ENCODE measurements at regions not wholly inside any gene's neighbourhood (a gene's known extent, or its start where the extent isn't known, plus 50 kb on each side); places are given as distances from the start of the nearest gene placed in this dataset.
"Not testable (repeated sequence)": the region's sequence is repeated elsewhere in the genome, so short reads cannot be mapped to it uniquely, and the experiment has no call there.

DNA sequence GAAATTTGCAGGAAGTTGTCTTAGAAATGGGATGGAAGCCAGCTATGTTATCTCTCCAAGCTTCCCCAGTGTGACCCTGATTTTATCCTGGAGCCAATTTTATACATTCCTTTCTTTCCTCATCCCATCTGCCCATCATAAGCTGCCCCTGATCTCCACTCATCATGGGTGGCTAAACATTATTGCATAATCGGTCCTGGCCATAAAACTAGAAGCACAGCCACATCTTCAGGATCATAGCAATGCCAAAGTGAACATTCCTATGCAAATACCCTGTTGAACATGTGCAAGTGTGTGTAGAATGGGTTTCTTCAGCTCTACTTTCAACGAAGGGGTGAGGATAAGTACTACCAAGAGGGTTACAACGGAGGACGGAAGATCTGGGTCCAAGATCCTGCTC, 50.6 kb upstream of the COG2 start:
- no peak for DNase-seq

DNA sequence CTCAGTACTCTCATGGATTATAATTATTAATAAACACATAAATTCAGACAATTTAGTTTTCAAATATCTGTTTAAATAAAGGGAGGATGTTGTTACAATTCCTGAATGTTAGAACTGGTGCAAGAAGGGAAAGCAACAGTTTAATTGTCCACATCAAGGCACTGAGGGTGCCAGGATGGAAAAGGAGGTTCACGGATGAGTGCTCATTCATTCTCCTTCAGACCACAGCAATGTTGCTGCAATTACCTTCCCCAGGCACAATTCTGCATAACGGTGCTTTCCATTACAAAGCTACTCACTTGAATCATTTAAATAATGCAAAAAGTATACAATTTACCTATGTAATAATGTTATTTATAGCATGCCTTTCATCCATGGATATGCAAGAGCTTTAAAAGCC, 52.3 kb upstream of the COG2 start:
- DNase-seq = no peak

DNA sequence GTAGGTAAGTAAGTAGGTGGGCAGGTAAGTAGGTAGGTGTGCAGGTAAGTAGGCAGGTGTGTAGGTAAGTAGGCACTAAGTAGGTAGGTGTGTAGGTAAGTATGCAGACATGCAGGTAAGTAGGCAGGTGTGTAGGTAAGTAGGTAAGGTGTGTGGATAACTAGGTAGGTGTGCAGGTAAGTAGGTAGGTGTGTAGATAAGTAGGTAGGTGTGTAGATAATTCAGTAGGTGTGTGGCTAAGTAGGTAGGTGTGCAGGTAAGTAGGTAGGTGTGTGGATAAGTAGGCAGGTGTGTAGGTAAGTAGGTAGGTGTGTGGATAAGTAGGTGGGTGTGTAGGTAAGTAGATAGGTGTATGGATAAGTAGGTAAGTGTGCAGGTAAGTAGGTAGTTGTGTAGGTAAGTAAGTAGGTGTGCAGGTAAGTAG, 53.9 kb upstream of the COG2 start:
- no peak for DNase-seq

DNA sequence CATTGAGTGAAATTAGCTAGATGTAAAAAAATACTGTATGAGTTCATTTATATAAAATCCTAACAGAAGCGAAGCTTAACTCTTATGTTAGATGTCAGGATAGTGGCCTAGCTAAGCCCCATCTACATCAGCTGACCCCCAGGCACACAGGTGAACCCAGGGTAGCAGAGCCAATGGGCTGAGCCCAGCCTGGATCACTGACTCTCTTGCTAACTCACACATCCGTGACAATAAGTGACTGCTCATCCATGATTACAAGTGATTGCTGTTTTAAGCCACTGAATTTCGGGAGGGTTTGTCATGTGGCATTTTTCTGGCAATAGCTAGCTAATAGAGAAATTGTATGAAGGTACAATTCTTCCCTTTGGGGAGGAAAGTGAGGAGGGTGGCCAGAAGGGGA, 55.2 kb upstream of the COG2 start:
- DNase-seq = no peak

DNA sequence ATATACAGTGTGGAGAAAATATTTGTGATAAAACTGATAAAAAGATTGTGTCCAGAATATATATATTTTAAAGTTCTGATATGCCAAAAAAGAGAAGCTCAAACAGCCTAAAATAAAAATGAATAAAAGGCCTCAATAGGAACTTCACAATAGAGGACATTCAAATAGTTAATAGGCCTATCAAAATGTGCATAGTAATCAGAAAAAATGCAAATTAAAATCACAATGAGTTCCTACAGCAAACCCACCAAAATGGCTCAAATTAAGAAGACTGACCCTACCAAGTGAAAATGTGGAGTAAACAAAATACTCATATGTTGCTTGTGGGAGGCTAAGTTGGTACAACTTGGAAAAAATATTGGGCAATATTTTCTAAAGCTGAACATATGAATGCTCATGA, 57.6 kb upstream of the COG2 start:
- no peak for DNase-seq

DNA sequence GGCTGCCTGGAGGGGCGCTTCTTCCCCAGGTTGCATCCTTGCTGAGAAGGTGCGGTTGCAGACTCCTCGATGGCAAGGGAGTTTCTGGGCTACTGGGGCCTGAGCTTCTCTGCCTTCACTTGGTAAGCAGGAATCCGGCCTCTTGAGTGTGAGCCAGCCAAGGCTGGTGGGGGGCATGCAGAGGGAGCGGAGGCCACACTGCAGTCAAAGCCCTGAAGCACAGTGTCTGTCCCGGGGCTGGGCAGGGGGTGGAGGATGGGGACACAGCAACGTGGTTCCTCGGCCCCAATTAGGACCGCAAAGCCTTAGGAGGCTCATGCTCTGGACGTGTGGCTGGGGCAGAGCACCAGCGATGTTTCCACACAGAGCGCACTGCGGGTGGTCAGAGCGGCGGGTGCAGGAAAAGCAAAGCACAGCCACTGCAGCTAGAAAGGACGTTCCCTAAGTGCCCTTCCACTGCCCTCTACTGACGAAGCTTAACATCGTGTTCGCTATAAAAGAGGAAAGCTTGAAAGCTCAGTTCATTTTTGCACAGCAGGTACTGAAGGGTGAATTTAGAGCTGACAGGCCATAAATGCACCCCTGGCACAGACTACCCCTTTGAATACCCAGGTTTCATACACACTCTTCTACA, 60.7 kb upstream of the COG2 start:
- DNase-seq = no peak

DNA sequence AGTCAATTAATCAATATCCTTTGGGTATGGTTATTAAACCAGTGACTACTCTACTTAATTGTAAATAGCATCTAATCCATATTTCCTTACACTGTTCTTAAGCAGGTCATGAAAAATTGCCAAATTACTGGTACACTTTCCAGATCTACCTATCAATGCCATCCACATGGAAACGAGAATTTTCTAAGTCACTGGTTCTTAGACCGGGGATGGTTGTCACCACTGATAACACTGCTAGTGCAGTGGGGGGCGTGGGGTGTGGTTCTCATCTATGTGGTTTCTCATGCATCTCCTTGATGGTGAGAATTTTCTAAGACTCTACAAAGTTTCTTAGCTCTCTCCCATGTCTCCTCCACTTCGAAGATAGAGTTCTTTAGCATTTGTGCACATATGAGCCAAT, 63.7 kb upstream of the COG2 start:
- no peak for DNase-seq

DNA sequence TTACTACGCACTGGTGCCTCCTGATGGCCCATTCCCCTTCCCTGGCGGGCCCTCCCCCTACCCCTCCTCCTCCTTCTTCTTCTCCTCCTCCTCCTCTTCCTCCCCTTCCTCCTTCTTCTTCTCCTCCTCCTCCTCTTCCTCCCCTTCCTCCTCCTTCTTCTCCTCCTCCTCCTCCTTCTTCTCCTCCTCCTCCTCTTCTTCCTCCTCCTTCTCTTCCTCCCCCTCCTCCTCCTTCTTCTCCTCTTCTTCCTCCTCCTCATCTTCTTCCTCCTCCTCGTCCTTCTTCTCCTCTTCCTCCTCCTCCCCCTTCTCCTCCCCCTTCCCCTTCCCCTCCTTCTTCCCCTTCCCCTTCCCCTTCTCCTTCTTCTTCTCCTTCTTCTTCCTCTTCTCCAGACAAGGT, 64.7 kb upstream of the COG2 start:
- no peak for DNase-seq

DNA sequence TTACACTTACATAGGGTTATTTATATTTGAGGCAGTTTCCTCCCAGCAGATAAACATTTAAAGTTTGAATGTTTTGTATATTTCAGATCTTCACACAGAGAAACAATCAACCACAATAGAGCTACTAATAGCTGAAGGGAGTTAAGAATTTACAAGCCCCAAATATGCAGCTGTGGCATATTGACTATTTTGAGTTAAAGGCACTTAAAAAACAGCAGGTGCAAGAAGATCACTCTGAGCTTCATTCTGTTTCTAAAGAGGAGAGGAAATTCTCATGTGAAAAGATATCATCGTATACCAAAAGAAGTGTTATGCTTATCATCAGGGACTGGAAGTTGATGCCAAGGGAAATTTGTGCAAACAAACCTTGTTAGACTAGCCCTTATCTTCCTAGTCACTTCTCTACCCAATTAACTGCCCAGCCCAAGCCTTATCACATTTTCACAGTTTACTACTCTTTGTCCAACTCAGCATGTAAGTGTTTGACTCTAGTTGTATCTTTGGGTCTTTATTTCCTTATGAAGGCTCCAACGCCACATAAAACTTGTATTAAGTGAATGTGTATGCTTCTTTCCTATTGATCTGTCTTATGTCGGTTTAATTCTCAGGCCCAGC, 66.3 kb upstream of the COG2 start:
- no peak for DNase-seq

DNA sequence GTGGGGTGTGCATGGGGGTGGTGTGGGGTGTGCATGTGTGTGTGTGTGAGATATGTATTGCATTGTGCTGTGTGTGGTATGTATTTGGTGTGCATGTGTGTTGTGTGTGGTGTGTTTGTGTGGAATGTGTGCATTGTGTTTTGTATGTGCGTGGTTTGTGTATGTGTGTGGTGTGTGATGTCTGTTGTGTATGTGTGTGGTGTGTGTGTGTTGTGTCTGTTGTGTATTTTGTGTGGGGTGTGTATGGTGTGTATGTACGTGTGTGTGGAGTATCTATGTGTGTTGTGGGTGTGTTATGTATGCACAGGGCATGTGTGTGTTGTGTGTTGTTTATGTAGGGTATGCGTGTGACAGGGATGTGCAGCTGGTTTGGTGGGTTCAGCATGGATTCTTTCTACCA, 67.8 kb upstream of the COG2 start:
- DNase-seq = no peak

DNA sequence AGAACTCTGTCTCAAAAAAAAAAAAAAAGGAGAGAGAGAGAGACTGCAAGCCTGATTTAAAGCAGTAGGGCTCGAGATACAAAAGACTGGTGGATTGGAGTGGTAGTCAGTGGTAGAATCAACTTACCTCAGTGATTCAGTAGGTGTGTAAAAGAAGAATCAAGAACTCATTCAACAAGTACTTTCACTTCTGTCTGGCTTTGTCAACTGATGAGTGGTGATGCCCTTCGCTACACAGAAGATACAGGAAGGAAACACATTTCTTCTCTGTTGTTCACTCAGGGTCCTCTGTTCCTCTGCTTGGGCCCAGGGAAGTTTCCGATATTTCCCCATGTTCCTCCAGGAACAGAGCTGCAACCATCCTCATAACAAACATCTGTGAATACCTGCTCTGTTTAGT, 68.6 kb upstream of the COG2 start:
- no peak for DNase-seq

DNA sequence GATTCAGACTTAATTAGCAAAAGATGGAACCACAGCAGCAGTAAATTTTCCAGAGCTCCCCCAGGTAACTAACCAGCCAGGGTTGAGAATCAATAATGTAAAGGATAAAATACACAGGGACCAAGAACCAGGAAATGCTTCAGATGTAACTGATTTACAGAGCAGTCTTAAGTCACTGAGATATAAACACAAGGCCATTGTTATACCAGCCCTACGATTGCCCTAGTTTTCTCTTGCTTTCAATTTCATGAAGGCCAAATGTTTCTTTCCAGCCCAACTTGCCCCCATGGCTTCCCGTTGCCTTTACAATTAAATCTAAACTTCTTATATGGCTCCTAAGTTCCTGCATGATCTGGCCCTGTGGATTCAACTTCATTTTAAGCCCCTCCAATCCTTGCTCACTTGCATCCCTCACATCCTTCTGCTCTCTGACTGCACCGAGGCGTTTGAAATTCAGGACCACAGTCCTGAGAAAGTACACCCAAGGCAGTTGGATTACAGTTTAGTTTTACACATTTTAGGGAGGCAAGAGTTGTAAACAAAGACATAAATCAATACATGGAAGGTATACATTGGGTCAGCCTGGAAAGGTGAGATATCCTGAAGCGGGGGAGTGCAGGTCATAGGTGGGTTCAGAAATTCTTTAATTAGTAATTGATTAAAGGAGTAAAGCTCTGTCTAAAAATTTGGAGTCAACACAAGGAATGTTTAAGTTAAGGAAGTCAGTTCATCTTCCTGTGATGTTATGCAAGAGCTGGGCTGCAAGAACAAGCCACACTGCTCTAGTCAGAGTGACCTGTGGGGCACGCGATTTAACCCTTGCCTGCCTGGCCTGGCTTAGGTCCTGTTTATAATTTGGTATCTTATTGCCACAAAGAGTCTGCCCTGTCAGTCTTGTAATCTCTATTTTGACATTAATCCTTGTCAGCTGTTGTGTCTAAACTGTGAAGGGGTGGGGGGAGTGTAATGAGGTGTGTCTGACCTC, 69.9 kb upstream of the COG2 start:
- DNase-seq = no peak

DNA sequence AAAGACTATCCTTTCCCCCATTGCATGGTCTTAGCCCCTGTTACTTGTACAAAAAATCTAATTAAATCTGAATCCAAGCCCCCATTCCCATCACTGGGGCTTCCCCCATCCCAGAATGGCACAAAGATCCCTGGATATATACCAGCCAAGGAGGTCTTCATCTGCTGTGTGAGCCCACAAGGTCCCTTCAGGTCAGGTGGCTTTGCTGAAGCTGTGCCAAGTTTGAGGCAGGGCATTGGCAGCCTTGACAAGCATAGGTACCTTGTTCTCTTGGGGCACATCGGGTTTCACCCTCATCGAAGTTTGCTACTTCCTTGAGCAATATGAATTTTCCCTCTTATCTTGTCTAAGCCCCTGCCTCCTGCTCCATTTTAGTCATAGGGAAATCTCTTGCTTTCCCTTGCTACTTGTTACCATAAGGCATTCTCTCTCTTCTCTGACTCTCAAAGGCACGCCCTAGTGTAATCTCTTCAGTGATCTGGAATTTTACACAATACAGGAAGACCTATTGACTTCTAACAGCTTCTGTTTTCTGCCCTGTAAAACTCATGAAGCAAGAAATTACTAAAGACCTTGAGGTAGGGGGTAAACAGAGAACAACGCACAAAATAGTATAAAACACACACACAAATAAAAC, 71.4 kb upstream of the COG2 start:
- DNase-seq = no peak

DNA sequence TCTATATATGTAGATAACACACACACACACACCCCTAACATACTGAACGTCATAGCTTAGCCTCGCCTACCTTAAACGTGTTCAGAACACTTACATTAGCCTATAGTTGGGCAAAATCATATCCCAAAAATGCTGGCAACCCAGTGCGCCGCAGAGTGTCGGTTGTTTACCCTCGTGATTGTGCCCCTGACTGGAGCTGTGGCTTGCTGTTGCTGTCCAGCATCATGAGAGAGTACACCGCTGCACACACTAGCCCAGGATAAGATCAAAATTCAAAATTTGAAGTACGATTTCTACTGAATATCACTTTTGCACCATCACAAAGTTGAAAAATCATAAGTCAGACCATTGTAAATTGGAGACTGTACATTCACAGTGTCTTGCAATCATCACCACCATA, 73.1 kb upstream of the COG2 start:
- DNase-seq = no peak

DNA sequence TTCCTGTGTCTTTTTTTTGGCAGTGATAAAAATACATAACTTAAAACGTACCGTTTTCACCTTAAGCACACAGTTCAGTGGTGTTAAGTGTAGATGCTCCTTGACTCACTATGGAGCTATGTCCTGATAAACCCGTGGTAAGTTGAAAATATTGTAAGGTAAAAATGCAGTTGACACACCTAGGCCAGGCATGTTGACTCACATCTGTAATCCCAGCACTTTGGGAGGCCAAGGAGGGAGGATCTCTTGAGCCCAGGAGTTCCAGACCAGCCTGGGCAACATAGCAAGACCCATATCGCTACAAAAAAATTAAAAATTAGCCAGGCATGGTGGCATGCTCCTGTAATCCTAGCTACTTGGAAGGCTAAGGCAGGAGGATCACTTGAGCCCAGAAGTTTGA, 73.6 kb upstream of the COG2 start:
- DNase-seq = no peak

DNA sequence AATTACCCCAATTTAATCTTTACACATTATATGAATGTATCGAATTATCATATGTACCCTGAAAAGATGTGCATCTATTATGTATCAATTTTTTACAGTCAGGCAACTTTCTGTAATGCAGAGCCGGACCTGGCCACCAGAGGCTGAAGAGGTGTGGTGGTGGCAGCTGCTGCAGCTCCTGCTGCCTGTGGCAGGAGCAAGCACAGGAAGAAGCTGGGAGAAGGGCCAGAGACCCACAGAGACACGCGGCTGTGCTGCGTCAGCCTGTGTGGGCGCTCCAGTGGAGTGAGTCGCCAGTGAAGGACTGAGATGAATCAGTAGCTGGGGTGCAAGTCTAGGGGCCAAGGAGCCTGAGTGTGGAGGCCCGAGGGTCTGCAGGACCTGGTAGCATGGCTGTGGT, 74.3 kb upstream of the COG2 start:
- DNase-seq = no peak

DNA sequence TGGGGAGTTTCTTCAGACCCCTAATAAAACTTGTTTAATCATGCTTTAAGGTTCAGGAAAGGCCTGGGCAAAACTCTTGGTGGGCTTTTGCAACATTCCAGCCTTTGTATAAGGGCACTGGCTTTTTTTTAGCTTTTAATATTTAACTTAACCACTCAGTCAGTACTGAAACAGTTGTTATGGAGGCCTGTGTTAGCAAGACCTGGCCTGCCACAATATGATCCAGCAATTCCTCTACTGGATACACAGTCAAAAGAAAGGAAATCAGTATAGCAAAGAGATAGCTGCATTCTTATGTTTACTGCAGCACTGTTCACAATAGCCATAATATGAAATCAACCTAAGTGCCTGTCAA, 75.1 kb upstream of the COG2 start:
- no peak for DNase-seq

DNA sequence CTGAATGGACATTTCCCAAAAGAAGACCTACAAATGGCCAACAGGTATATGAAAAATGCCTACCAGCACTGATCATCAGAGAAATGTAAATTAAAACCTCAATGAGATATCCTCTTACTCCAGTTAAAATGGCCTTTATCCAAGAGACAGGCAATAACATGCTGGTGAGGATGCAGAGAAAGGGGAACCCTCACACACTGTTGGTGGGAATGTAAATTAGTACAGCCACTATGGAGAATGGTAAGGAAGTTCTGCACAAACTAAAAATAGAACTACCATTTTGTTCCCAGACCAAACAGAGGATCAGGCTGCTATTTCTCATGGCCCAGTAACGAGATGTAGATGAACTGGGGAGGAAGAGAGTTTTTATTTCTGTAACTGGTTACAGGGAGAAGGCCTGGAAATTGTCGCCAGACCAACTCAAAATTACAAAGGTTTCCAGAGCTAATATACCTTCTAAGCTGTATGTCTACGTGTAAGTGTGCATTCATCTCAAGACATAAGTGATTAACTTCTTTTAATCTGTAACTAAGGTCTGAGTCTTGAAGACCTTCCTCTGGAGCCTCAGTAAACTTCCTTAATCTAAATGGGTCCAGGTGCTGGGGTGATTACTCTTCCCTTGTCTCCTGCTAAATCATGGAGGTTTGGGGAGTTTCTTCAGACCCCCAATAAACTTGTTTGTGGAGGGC, 75.6 kb upstream of the COG2 start:
- DNase-seq = not testable (repeated sequence)

DNA sequence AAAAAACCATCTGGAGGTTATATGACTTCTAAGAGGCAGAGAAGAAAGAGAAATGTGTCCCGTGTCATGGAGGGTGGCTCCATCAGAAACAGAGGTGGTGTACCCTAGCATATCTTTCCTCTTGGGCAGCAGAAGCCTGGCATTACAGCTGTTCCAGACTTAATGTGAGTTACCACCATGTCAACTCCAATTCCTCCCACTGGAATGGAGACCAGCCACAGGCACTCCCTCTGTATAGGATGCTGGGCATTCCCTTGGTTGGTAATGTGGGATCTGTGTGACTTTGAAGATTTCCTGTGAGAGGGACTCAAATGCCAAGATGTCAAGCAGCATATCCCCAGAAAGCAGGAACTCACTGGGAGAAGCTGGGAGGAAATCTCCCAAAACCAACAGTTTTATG, 77.1 kb upstream of the COG2 start:
- DNase-seq = no peak

DNA sequence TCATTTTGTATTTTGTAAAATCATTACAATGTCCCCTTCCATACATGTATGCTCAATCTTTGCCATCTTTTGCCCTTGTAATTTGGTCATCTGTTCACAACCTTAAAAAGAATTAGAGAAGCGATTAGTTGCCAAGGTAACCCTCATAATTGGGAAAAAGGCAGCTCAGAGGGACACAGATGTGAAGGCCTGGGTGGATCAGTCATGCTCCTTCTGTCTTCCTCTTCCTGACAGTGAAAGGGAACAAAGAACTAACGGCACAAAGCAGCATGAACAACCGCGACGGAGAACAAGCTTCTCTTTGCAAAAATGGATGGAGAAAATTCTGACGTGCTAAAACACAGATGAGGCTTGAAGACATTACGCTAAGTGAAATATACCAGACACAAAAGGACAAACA, 78.7 kb upstream of the COG2 start:
- DNase-seq = no peak

DNA sequence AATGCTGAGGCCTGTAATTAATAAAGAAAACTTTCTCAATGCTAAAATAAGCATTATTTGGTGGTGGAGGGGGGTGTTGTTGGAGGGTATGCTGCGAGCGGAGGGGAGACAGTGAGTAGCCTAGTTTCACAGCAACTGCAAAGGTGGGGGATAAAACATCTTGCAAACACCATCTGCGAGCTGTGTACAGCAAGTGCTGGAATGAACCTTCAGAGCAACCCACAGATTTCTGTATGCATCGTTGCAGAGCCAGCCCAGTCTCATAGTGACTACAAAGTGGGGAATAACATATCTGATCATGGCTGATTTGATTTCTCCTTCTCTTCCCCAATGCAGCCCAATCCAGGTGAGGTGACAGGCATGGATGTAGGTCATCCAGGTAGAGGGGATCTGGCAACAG, 80.7 kb upstream of the COG2 start:
- DNase-seq = no peak

DNA sequence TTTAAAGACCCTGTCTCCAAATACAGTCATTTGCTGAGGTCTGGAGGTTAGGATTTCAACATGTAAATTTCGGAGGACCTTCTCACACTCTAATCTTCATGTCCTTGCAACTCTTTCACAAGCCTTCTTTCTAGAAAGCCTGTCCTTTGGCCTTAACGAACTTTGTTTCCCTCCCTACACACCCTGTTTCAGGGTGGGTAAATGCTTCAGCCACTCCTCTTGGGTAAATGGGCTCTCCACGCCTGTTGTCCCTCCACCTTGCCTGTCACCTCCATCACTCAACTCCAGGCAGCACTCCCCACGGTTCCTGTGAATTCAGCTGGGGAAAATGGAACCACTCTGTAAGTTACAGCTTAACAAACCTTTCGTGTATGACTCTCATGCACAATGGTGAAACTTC, 84.0 kb upstream of the COG2 start:
- DNase-seq = no peak

DNA sequence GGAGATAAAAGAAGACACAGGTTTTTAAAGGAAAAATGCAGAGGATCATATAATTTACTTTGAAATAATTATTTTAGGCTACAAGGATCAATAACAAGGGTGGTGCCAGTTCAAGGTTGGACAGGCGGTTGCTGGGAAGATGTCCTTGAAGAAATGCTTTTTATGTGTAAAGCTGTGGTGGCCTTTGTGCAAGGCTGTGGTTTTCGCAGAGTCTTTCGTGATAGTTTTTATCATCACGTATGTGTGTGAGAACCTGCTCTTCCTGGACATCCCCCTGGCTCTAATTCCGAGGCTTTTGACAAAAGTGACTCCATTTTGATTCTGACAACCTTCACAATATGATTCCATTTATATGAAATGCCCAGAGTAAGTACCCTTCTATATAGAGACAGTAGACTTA, 85.8 kb upstream of the COG2 start:
- DNase-seq = no peak

All from femur (tissue), 1 donor.